Posterior cingulate gyrus (tissue), 11 donors: ENCODE measurements at regions not wholly inside any gene's neighbourhood (a gene's known extent, or its start where the extent isn't known, plus 50 kb on each side); places are given as distances from the start of the nearest gene placed in this dataset.

Experiments used
- DNase-seq, 10 donors: peaks; one replicate each; pipeline versions ENCODE4 v3.0.0 to v3.0.0-alpha.2; 2020 to 2021; ENCODE audit warnings: mixed read lengths in 3 of 10
- intact Hi-C: fragments of 100-400 bp; cut with DNase I; formaldehyde crosslinking; loops from one replicate; pipeline ENCODE4 v1.15.1; 2023

DNA sequence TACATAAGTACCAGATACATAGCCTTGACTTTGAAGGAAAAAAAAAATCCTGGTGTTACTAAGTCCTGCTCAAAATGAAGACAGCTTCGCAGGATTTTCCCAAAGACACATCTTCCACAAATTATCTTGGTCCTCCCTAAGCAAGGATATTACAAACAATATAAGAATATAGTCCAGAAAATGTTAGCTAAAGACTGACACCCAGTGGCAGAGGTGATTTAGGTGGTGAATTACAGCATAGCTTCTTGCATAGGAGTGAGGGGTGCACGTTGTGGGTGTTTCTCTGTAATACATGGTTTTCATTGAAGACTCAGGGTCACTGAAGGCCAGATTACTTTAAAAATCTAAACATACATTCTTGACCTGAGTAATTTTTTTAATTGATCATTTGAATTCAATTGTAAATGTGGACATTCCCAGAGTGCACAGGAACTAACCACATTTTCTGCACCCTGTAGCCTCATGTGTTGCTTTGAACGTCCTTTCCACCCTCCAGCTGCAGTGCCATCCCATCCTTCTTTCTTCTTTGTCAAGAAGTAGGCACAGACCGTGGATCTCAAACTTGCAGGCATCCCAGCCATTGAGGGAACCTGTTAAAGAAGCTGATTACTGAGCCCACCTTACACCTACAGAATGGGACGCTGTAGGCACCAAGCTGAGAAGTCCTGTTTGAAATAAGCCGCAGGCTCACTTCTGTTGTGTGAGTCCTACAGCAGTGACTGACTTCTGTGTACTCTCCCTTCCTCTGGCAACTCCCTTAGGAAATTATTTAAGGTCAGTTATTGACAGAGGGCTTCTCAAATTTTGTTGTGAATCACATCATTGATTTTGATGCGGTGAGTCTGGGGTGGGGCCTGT lies 102.6 kb downstream of the PERP start:
- intact Hi-C loops = loop anchor here (5.0 to 10.0 kb wide), 3 partner anchors 193 to 500 kb away; no protein-coding TSS in a partner anchor
- DNase-seq = no peak

DNA sequence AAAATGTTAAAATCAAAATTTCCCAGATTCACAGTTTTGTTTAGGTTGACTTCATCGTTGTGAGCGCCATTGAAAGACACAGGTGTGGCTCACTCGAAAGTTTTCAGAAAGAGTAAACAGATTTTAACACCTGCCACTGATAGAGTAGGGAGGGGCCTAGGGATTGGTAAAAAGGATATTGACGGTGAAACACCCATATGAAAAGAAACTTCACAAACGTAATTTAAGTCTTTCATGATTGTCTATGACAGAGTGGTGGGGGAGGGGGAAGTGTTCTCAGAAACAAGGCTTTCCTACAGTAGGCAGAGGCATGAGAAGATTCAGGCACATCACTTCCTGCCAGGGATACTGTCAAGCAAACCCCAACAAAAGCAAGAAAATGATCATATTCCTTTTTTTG lies 101.4 kb downstream of the PERP start:
- intact Hi-C loops = loop anchor here (10.0 kb wide), 1 partner anchor 499 kb away; no protein-coding TSS in a partner anchor
- DNase-seq = no peak

DNA sequence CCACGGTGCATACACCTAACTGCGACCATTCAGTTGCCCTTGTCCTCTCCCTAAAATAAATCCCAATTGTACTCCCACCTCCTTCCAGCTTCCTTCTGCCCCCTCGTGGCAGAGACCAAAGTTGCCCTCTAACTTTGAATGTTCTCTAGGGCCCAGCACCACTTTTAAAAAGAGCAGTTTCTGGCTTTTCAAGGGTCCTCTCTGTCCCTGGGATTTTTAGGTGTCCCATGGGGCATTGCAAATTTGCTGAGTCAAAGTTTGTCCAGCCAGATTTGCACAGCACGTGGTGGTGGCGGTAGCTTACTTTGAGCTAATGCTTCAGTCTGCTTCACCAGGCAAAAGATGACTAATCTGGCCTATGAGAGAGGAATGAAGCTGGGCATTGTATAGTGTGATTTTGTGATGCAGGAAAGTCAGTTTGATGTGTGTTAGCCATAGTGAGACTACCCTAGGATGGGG lies 100.2 kb downstream of the PERP start:
- no peak for DNase-seq
- intact Hi-C loops = loop anchor here (10.0 kb wide), 1 partner anchor 498 kb away; no protein-coding TSS in a partner anchor

- DNase-seq = no peak
- intact Hi-C loops = loop anchor here (10.0 kb wide), 1 partner anchor 496 kb away; no protein-coding TSS in a partner anchor
Measured at GRCh38 chr6:138008791-138009190, 98.4 kb downstream of the PERP start.

DNA sequence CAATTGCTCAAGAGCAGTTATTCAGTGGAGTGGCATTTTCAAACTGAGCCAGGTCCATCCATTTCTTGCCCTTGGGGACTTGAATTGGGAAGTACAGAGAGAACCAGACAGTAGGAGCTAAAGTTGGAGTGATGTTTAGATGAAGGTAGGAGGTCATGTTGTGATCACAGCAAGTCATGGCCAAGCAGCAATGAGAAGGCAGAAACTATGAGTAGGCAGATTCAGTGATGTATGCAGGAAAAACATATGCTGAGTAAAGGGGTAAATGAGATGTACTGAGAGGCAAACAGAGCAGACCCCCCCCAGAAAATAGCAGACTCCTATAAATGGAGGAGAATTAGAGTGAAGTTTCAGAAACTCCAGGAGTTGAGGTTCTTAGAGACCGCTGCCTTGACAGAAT lies 95.8 kb downstream of the PERP start:
- no peak for DNase-seq
- intact Hi-C loops = no loop called here

DNA sequence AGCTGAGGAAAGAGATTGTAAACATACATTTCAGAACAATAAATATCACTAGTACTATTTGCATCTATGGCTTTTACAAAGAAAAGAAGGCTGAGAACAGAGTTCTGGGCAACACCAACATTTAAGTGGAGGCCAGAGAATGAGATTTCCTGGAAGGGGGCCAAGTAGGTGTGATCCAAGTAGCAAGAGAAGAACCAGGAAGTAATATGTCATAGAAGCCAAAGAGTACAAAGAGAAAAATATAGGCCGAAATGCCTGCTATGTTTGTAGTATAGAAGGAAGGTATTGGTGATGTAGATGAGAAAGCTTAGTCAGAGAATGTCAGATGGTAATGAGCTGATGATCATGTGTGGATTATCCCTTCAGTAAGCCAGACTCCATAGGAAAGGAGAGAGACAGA lies 94.5 kb downstream of the PERP start:
- no peak for DNase-seq
- intact Hi-C loops = no loop called here

GRCh38 chr6:138013959-138014358 lies 93.3 kb downstream of the PERP start:
- DNase-seq = no peak
- intact Hi-C loops = no loop called here

- intact Hi-C loops = no loop called here
- no peak for DNase-seq
Measured at GRCh38 chr6:138017166-138017757, 90.0 kb downstream of the PERP start.

- intact Hi-C loops = no loop called here
- DNase-seq = no peak
Measured at GRCh38 chr6:138018297-138018696, 88.9 kb downstream of the PERP start.

GRCh38 chr6:138025528-138025978 lies 81.7 kb downstream of the PERP start:
- DNase-seq = no peak
- intact Hi-C loops = no loop called here

GRCh38 chr6:138026342-138026741 lies 80.9 kb downstream of the PERP start:
- no peak for DNase-seq
- intact Hi-C loops = no loop called here

DNA sequence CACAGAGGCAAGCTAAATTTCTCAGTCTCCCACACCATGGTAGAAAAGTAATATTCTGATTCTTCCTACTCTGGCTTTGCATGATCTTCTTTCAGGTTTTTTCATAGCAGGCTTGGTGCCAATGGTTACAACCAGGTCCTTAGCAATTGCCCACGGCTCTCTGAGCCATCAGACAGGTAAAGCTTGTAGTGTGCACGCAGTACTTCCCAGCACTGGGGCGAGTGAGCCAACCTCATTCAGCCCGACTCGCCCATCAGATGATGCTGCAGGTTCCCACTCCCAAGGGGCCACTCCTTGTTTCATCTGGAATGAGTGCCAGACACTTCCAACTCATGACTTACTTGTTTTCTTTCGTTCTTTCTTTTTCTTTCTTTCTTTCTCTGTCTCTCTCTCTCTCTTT lies 78.3 kb downstream of the PERP start:
- intact Hi-C loops = no loop called here
- DNase-seq = no peak

DNA sequence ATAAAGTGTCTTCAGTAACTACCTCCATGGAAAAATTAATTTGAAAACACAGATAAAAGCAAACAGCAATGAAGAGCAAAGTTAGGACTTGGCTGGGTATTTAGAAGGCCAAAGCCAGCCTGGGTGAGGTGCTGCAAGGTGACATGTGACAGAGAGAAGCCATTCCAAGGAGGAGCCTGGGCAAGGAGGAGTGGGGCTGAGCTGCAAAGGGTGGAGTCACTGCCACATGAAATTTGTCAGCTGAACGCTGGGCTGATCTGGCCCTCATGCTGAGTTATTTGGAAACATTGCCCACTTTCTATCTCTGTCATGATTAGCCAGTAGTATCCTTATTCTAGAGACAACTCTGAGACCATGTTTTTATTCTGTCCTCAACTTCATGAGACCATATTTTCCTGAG lies 76.3 kb downstream of the PERP start:
- intact Hi-C loops = no loop called here
- DNase-seq = no peak

- DNase-seq = no peak
- intact Hi-C loops = no loop called here
Measured at GRCh38 chr6:138031417-138031816, 75.8 kb downstream of the PERP start.

- DNase-seq = no peak
- intact Hi-C loops = no loop called here
Measured at GRCh38 chr6:138031850-138032249, 75.4 kb downstream of the PERP start.

- DNase-seq = no peak
- intact Hi-C loops = no loop called here
Measured at GRCh38 chr6:138032571-138032970, 74.6 kb downstream of the PERP start.

DNA sequence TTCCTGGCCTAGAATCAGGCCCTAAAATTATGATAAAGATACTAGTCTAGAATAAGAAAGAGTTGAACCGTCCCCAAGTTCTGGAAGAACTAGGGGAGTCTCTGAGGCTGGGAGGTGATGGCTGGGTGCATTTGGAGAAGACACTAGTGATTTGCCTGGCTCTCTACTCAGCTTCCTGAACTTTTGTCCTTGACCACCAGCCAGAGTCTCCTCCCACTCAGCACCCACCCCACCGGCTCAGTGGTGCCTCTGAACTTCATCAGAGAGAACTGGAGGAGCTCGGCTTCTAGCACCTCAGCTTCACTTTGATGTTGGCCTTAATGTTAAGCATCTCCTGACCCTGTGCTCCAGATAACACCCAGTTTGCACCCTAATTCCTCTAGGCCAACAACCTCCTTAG lies 73.0 kb downstream of the PERP start:
- DNase-seq = no peak
- intact Hi-C loops = no loop called here

DNA sequence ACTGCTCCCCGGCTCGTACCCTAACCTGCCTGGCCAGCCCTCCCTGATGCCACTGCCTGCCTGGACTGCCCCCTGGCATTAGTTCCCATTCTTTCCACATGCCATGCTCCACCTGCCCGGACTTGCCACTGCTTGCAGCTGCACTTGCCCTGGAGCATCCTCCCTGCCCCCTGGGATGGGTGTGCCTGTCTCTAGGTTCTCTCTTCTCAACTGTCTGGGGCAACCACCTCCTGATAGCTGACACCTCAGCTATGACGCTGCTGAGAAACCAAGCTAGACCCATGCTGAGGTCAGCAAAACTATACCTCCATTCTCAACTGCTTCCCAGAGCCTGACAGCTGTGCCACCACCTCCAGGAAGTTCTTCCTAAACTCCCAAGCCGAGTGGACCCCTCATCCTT lies 72.1 kb downstream of the PERP start:
- intact Hi-C loops = no loop called here
- no peak for DNase-seq

GRCh38 chr6:138036111-138036510 lies 71.1 kb downstream of the PERP start:
- intact Hi-C loops = no loop called here
- DNase-seq = no peak

DNA sequence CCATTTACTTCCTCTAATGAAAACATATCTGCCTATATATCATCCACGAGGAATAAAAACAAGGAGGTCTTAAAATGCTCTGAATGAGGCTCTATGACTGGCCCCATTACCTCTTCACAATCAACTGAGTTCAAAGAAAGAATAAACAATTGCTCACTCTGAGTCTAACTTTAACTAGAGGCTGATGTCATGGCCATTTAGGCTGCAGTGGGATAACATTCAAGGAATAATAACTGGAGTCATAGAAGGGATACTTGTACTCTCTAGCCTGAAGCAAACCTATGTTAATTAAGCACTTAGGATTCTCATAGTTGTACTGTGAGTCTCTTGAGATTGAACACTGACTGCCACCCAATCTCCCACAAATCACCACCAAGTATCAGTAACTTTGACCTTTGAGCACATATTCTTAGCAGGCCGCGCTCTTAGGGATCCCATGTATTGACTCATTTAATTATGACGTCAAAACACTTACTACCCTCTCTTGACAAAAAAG lies 70.2 kb downstream of the PERP start:
- intact Hi-C loops = no loop called here
- DNase-seq = no peak

GRCh38 chr6:138038142-138038870 lies 68.9 kb downstream of the PERP start:
- DNase-seq = no peak
- intact Hi-C loops = no loop called here
